ENCODE measurements at regions not wholly inside any gene's neighbourhood (a gene's known extent, or its start where the extent isn't known, plus 50 kb on each side); places are given as distances from the start of the nearest gene placed in this dataset.

GRCh38 chr13:21901336-21901735 is 230.5 kb downstream of the FGF9 start:
- Histone ChIP-seq H3K4me3 (ENCODE audit: low read depth in 2 of 2, low read length in 2 of 2) (no peak overlapping the region), H3K4me1 (ENCODE audit: control insufficient read depth, insufficient read depth, low read length) (no peaks in the 10 kb centered on the region), H3K9me3 (ENCODE audit: control insufficient read depth, insufficient read depth, low read depth, low read length) (no peaks in the 10 kb centered on the region), H3K36me3 (ENCODE audit: control insufficient read depth, insufficient read depth, low read length) (no peaks in the 10 kb centered on the region), H3K27ac (ENCODE audit: low read length) (no peak overlapping the region), H3K27me3 (ENCODE audit: control insufficient read depth, insufficient read depth, low read length) (no peaks in the 10 kb centered on the region)
- in situ Hi-C loops (cut with HindIII; ENCODE audit: low pct_unique_long_range_greater_than_20kb, low sequenced_read_pairs) (no loop called here), intact Hi-C loops (cut with micrococcal nuclease; ENCODE audit: unreplicated experiment) (loop anchor here (5.0 kb wide), 1 partner anchor 114 kb away; no protein-coding TSS in a partner anchor)
- DNase-seq (ENCODE audit: low read depth, low spot score) (no peak), ATAC-seq (no peak)
- ChIA-PET CTCF (no interaction called here), POLR2A (no interaction called here)
- no TSS peak for BruUV-seq (replicated peaks)
- TF ChIP-seq, protein P1, sequence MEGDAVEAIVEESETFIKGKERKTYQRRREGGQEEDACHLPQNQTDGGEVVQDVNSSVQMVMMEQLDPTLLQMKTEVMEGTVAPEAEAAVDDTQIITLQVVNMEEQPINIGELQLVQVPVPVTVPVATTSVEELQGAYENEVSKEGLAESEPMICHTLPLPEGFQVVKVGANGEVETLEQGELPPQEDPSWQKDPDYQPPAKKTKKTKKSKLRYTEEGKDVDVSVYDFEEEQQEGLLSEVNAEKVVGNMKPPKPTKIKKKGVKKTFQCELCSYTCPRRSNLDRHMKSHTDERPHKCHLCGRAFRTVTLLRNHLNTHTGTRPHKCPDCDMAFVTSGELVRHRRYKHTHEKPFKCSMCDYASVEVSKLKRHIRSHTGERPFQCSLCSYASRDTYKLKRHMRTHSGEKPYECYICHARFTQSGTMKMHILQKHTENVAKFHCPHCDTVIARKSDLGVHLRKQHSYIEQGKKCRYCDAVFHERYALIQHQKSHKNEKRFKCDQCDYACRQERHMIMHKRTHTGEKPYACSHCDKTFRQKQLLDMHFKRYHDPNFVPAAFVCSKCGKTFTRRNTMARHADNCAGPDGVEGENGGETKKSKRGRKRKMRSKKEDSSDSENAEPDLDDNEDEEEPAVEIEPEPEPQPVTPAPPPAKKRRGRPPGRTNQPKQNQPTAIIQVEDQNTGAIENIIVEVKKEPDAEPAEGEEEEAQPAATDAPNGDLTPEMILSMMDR (IDR thresholded peaks at IDR 0.05): no peak
- TF ChIP-seq SIN3A (IDR thresholded peaks at IDR 0.05; ENCODE audit: borderline replicate concordance, insufficient read depth, low read depth, low read length) (no peak), REST (IDR thresholded peaks at IDR 0.05; ENCODE audit: insufficient read depth in 1 of 2, low read depth in 2 of 2, low read length in 1 of 2) (no peak), TCF7L2 (IDR thresholded peaks at IDR 0.05; ENCODE audit: low read depth, low read length) (no peak), POLR2AphosphoS5 (IDR thresholded peaks at IDR 0.05; ENCODE audit: low read depth, low read length) (no peak)

DNA sequence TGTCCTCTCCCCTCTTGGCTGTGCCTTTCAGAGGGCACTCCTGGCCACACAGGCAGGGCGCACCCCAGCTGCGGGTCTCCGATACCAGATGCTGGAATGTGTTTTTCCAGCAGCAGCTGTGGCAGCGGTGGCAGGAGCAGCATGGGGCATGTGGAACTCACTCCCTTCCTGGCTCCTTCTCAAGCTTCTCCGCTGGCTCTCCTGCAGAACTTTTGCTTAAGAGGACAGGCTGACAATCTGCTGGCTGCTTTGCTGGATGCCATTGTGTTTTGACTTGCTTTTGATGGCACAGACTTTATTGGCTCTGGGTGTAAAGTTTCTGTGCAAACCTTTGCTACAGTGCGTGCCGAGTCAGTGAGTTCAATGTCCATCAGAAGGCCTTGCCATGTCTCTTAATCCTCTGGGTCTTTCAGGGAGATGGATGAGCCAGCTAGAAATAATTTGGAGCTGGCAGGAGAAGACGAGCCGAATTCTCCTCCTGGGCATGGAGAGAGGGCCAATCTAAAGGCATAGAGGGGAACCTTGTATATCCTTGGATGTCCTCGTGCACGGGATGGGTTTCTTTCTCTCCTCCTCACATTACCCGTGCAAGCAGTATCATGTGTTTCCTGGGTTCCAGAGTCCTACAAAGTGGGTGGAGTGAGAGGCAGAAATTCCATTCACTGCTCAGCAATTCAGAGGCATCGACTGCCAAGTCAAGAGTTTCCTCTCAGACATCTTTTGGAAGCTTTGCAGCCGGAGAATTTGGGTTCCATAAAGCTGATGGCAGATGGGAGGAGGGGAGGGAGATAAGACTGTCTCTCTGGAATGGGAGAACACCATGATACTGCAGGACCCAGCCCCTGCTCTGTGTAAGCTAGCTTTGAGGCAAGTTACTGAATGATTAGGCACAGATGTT is 231.2 kb downstream of the FGF9 start:
- intact Hi-C loops (cut with micrococcal nuclease; ENCODE audit: unreplicated experiment) (loop anchor here (5.0 kb wide), 1 partner anchor 115 kb away; no protein-coding TSS in a partner anchor), in situ Hi-C loops (cut with HindIII; ENCODE audit: low pct_unique_long_range_greater_than_20kb, low sequenced_read_pairs) (no loop called here)
- H3K4me3 ChIP-seq (ENCODE audit: low read depth in 2 of 2, low read length in 2 of 2): no peak overlapping the region
- H3K36me3 ChIP-seq (ENCODE audit: control insufficient read depth, insufficient read depth, low read length): no peaks in the 10 kb centered on the region
- BruUV-seq (replicated peaks): no TSS peak
- H3K27ac ChIP-seq (ENCODE audit: low read length): no peak overlapping the region
- H3K4me1 ChIP-seq (ENCODE audit: control insufficient read depth, insufficient read depth, low read length): no peaks in the 10 kb centered on the region
- H3K27me3 ChIP-seq (ENCODE audit: control insufficient read depth, insufficient read depth, low read length): no peaks in the 10 kb centered on the region
- DNase-seq (ENCODE audit: low read depth, low spot score) (no peak), ATAC-seq (no peak)
- ChIA-PET CTCF (no interaction called here), POLR2A (no interaction called here)
- H3K9me3 ChIP-seq (ENCODE audit: control insufficient read depth, insufficient read depth, low read depth, low read length): no peaks in the 10 kb centered on the region
- no peak for TF ChIP-seq TCF7L2 (IDR thresholded peaks at IDR 0.05; ENCODE audit: low read depth, low read length)
- no peak for TF ChIP-seq REST (IDR thresholded peaks at IDR 0.05; ENCODE audit: insufficient read depth in 1 of 2, low read depth in 2 of 2, low read length in 1 of 2)
- TF ChIP-seq, protein P1 (IDR thresholded peaks at IDR 0.05): no peak
- TF ChIP-seq SIN3A (IDR thresholded peaks at IDR 0.05; ENCODE audit: borderline replicate concordance, insufficient read depth, low read depth, low read length): no peak
- no peak for TF ChIP-seq POLR2AphosphoS5 (IDR thresholded peaks at IDR 0.05; ENCODE audit: low read depth, low read length)
